Type B pancreatic cell (in vitro differentiated cells): ENCODE measurements at regions not wholly inside any gene's neighbourhood (a gene's known extent, or its start where the extent isn't known, plus 50 kb on each side); places are given as distances from the start of the nearest gene placed in this dataset.

Source experiments
- DNase-seq: peaks from one replicate; pipeline ENCODE4 v3.0.0; 2021; ENCODE audit warnings: mixed read lengths; ENCODE audit not compliant: unreplicated experiment; ENCODE audit errors: extremely low spot score
- H3K27ac Mint-ChIP-seq: 2 replicates; pipeline ENCODE4 v1.8.0; 2021; ENCODE audit warnings: mild to moderate bottlenecking, mixed read lengths
- H3K27me3 Mint-ChIP-seq: 2 replicates; pipeline ENCODE4 v1.8.0; 2021; ENCODE audit warnings: mixed read lengths
- H3K36me3 Mint-ChIP-seq: 2 replicates; pipeline ENCODE4 v1.8.0; 2021; ENCODE audit warnings: mixed read lengths
- H3K4me1 Mint-ChIP-seq: one replicate; pipeline ENCODE4 v1.8.0; 2021; ENCODE audit warnings: mixed read lengths; ENCODE audit not compliant: unreplicated experiment
- H3K4me3 Mint-ChIP-seq: 2 replicates; pipeline ENCODE4 v1.8.0; 2021; ENCODE audit warnings: mild to moderate bottlenecking, mixed read lengths
- H3K9me3 Mint-ChIP-seq: 2 replicates; pipeline ENCODE4 v1.8.0; 2021; ENCODE audit warnings: mixed read lengths
- CTCF ChIP-seq: fragments of 200-600 bp; sonication (generic); conservative IDR thresholded peaks from 2 replicates; pipeline ENCODE4 v1.5.0; 2021; ENCODE audit warnings: antibody characterized with exemption, mild to moderate bottlenecking

DNA sequence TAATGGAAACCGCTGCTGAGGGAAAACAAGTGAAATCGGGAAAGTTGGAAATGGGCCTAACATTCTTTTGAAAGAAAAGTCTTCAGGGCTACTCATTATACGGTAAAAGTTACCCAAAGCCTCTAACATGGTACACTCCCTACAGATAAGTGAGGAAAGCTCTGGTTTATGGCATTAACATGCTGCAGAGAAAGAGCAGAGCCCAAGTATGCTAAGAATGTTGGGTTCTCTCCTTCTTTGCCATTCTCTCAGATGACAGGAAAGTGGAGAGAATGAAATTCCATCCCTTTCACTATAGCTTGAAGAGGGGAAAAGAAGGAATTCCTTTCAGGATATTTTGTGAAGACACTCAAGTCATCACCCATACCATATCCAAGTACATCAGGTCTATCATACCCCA, 348.0 kb downstream of the SEC23A start:
- no peak for TF ChIP-seq CTCF
- H3K4me1 Mint-ChIP-seq = no peaks in the 10 kb centered on the region

GRCh38 chr14:38752750-38753149, 350.3 kb downstream of the SEC23A start:
- Mint-ChIP-seq H3K27ac (no peak overlapping the region), H3K4me3 (no peak overlapping the region), H3K36me3 (no peaks in the 10 kb centered on the region), H3K4me1 (no peaks in the 10 kb centered on the region), H3K27me3 (no peaks in the 10 kb centered on the region), H3K9me3 (no peaks in the 10 kb centered on the region)
- no peak for DNase-seq
- no peak for TF ChIP-seq CTCF

More for the DNA sequence above, 348.0 kb downstream of the SEC23A start:
- Mint-ChIP-seq H3K9me3 (no peaks in the 10 kb centered on the region), H3K36me3 (no peaks in the 10 kb centered on the region), H3K4me3 (no peak overlapping the region), H3K27me3 (no peaks in the 10 kb centered on the region), H3K27ac (no peak overlapping the region)
- no peak for DNase-seq

DNA sequence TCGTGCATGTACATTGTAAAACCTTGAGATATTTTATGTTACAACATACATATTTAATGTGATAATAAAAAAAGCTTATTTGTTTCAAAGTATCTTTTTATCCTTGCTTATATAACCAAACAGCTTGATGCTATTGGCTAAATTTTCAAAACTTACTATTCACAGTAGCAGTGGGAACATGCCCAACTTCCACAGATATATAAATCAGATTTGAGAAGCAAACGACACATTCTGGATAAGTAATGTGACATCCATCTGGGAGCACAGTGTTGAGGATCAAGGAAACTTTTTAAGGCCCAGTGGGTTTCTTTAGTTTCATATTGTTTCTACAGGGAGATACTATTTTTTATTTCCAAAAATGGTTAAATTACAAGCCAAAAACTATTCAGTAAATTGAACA, 350.7 kb downstream of the SEC23A start:
- Mint-ChIP-seq H3K9me3 (no peaks in the 10 kb centered on the region), H3K4me3 (no peak overlapping the region), H3K36me3 (no peaks in the 10 kb centered on the region), H3K27me3 (no peaks in the 10 kb centered on the region), H3K4me1 (no peaks in the 10 kb centered on the region), H3K27ac (no peak overlapping the region)
- no peak for DNase-seq
- TF ChIP-seq CTCF = no peak

- no peak for TF ChIP-seq CTCF
- no peaks in the 10 kb centered on the region for H3K9me3 Mint-ChIP-seq
- no peaks in the 10 kb centered on the region for H3K27me3 Mint-ChIP-seq
- no peak overlapping the region for H3K4me3 Mint-ChIP-seq
- H3K4me1 Mint-ChIP-seq = no peaks in the 10 kb centered on the region
- no peak overlapping the region for H3K27ac Mint-ChIP-seq
- no peaks in the 10 kb centered on the region for H3K36me3 Mint-ChIP-seq
- no peak for DNase-seq
These were observed 351.6 kb downstream of the SEC23A start for GRCh38 chr14:38751459-38751858.

GRCh38 chr14:38749936-38750335, 353.1 kb downstream of the SEC23A start:
- no peaks in the 10 kb centered on the region for H3K36me3 Mint-ChIP-seq
- H3K27me3 Mint-ChIP-seq = no peaks in the 10 kb centered on the region
- H3K4me3 Mint-ChIP-seq = no peak overlapping the region
- no peak for TF ChIP-seq CTCF
- no peaks in the 10 kb centered on the region for H3K9me3 Mint-ChIP-seq
- no peak overlapping the region for H3K27ac Mint-ChIP-seq
- no peaks in the 10 kb centered on the region for H3K4me1 Mint-ChIP-seq
- DNase-seq = no peak

DNA sequence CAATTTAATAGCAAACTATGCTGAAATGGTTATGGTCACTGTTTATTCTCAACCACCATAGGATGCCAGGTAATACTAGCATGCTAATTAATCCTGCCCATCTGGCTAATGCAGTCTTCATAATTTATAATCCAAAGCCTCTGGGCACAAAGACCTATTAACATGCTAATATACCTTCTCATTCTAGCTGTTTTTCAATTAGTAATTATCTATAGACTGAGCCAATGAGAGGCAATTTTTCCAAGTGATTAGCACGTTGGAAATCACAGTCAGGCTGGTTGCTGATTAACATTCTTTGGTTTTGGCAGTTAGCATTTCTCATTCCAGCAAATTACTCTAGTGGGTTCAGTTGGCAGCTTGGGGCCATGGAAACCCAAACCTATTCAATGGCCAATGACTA, 357.2 kb downstream of the SEC23A start:
- no peaks in the 10 kb centered on the region for H3K9me3 Mint-ChIP-seq
- no peaks in the 10 kb centered on the region for H3K36me3 Mint-ChIP-seq
- no peak overlapping the region for H3K4me3 Mint-ChIP-seq
- H3K27ac Mint-ChIP-seq = no peak overlapping the region
- no peak for DNase-seq
- no peaks in the 10 kb centered on the region for H3K4me1 Mint-ChIP-seq
- no peak for TF ChIP-seq CTCF
- no peaks in the 10 kb centered on the region for H3K27me3 Mint-ChIP-seq
